ENCODE measurements at regions not wholly inside any gene's neighbourhood (a gene's known extent, or its start where the extent isn't known, plus 50 kb on each side); places are given as distances from the start of the nearest gene placed in this dataset.

- DNase-seq = no peak
These were observed 252.4 kb upstream of the SLC39A10 start for GRCh38 chr2:195404651-195405050.

- DNase-seq = no peak
These were observed 260.5 kb upstream of the SLC39A10 start for GRCh38 chr2:195396479-195396878.

GRCh38 chr2:195395362-195395761 is 261.7 kb upstream of the SLC39A10 start:
- DNase-seq = no peak

- no peak for DNase-seq
These were observed 264.3 kb upstream of the SLC39A10 start for GRCh38 chr2:195392446-195393336.

- DNase-seq = no peak
These were observed 266.2 kb upstream of the SLC39A10 start for GRCh38 chr2:195390686-195391321.

GRCh38 chr2:195388028-195388427 is 269.0 kb upstream of the SLC39A10 start:
- no peak for DNase-seq

GRCh38 chr2:195382186-195382585 is 274.8 kb upstream of the SLC39A10 start:
- no peak for DNase-seq

- DNase-seq = no peak
These were observed 286.7 kb upstream of the SLC39A10 start for GRCh38 chr2:195370167-195370943.

- DNase-seq = no peak
These were observed 287.8 kb upstream of the SLC39A10 start for GRCh38 chr2:195369218-195369587.

- no peak for DNase-seq
These were observed 288.5 kb upstream of the SLC39A10 start for GRCh38 chr2:195368249-195369217.

- no peak for DNase-seq
These were observed 289.2 kb upstream of the SLC39A10 start for GRCh38 chr2:195367809-195368208.

- no peak for DNase-seq
These were observed 292.7 kb upstream of the SLC39A10 start for GRCh38 chr2:195364015-195364965.

- no peak for DNase-seq
These were observed 293.5 kb upstream of the SLC39A10 start for GRCh38 chr2:195363496-195363895.

- DNase-seq = peak; percentile 36
These were observed 296.8 kb upstream of the SLC39A10 start for GRCh38 chr2:195360242-195360641.

GRCh38 chr2:195359043-195359735 is 297.8 kb upstream of the SLC39A10 start:
- DNase-seq = no peak

- no peak for DNase-seq
These were observed 300.0 kb upstream of the SLC39A10 start for GRCh38 chr2:195356920-195357440.

GRCh38 chr2:195356026-195356425 is 301.0 kb upstream of the SLC39A10 start:
- DNase-seq = no peak

GRCh38 chr2:195352581-195352980 is 304.4 kb upstream of the SLC39A10 start:
- DNase-seq = no peak

GRCh38 chr2:195343942-195344530 is 313.0 kb upstream of the SLC39A10 start:
- DNase-seq = no peak

- DNase-seq = no peak
These were observed 313.5 kb upstream of the SLC39A10 start for GRCh38 chr2:195343540-195343939.

Measured in activated CD4-positive, alpha-beta T cell treated with anti-CD3 and anti-CD28 coated beads, Interleukin-2, Interleukin-6, amounts not matched to agents 100 ng/mL and 50 ng/mL, durations not matched to agents 16 hours and 8 hours (primary cell).